Mammary epithelial cell (primary cell): ENCODE measurements at regions not wholly inside any gene's neighbourhood (a gene's known extent, or its start where the extent isn't known, plus 50 kb on each side); places are given as distances from the start of the nearest gene placed in this dataset.

Source experiments
- CTCF ChIP-seq, 2 donors: IDR thresholded peaks in 1 of 2; conservative IDR thresholded peaks in 1 of 2; 2 replicates each; pipeline ENCODE4 v1.5.1; 2011 to 2012; ENCODE audit warnings: inconsistent platforms in 2 of 2, low read length in 2 of 2, mild to moderate bottlenecking in 2 of 2, control low read depth in 1 of 2, low read depth in 1 of 2; ENCODE audit not compliant: insufficient read depth in 1 of 2; ENCODE audit errors: extremely low read depth in 1 of 2
- EZH2 ChIP-seq: IDR thresholded peaks from 2 replicates; pipeline ENCODE4 v1.6.1; 2012; ENCODE audit warnings: low read length, inconsistent platforms, borderline replicate concordance

DNA sequence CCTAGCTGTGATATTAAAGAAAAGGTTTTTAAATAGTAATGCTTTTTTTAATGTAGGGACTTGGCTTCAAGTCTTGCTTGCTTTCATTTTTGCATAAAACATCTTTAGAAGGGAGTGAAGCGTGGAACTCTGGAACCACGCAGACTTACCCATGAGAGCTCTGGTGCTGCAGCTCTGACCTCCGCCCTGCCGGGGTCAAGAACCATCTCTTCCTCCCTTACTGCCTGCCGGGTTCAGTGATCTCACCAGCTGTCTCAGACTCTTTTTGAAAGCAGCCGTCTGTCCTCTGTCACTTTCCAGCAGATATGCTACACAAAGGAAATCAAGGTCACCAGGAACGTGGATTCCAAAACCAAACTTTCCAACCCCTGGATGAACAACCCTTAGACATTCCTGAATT is 353.8 kb downstream of the GPR37 start:
- TF ChIP-seq CTCF (conservative IDR thresholded peaks at IDR 0.05 in 1 of 2, IDR thresholded peaks at IDR 0.05 in 1 of 2; ENCODE audit: extremely low read depth in 1 of 2, insufficient read depth in 1 of 2, low read depth in 1 of 2, low read length in 2 of 2), result no peak
- TF ChIP-seq EZH2, result no peak
